HUES6 (cell line): ENCODE measurements at regions not wholly inside any gene's neighbourhood (a gene's known extent, or its start where the extent isn't known, plus 50 kb on each side); places are given as distances from the start of the nearest gene placed in this dataset.

Source experiments
- H3K27ac ChIP-seq: 2 replicates; pipeline ENCODE4 v1.7.0; 2013; ENCODE audit warnings: low read depth, mild to moderate bottlenecking, low read length, inconsistent platforms
- H3K27me3 ChIP-seq: 2 replicates; pipeline ENCODE4 v1.6.1; 2013; ENCODE audit warnings: low read length; ENCODE audit not compliant: control insufficient read depth, insufficient read depth
- H3K36me3 ChIP-seq: 2 replicates; pipeline ENCODE4 v1.6.1; 2013; ENCODE audit warnings: low read length; ENCODE audit not compliant: control insufficient read depth, insufficient read depth
- H3K4me1 ChIP-seq: 2 replicates; pipeline ENCODE4 v1.6.1; 2013; ENCODE audit warnings: low read length; ENCODE audit not compliant: control insufficient read depth, insufficient read depth
- H3K4me3 ChIP-seq: 2 replicates; pipeline ENCODE4 v1.5.1; 2013; ENCODE audit warnings: low read depth, low read length
- H3K9ac ChIP-seq: one replicate; pipeline ENCODE4 v1.6.1; 2013; ENCODE audit warnings: mild to moderate bottlenecking, low read length
- H3K9me3 ChIP-seq: 2 replicates; pipeline ENCODE4 v1.6.1; 2013; ENCODE audit warnings: low read depth, low read length; ENCODE audit not compliant: control insufficient read depth, insufficient read depth

- Histone ChIP-seq H3K27ac (no peak overlapping the region), H3K4me3 (no peak overlapping the region), H3K9me3 (no peaks in the 10 kb centered on the region), H3K27me3 (no peaks in the 10 kb centered on the region), H3K9ac (no peak overlapping the region), H3K4me1 (peaks cover 6% of the 10 kb centered on the region), H3K36me3 (no peaks in the 10 kb centered on the region)
These were observed 548.9 kb downstream of the IRX1 start for GRCh38 chr5:4144411-4145007.

GRCh38 chr5:4145511-4145910 lies 549.9 kb downstream of the IRX1 start:
- Histone ChIP-seq H3K9me3 (no peaks in the 10 kb centered on the region), H3K27me3 (no peaks in the 10 kb centered on the region), H3K9ac (no peak overlapping the region), H3K36me3 (no peaks in the 10 kb centered on the region), H3K4me3 (no peak overlapping the region), H3K27ac (no peak overlapping the region), H3K4me1 (peaks cover 6% of the 10 kb centered on the region)

GRCh38 chr5:4148009-4148408 lies 552.4 kb downstream of the IRX1 start:
- no peaks in the 10 kb centered on the region for H3K9me3 ChIP-seq
- H3K9ac ChIP-seq = no peak overlapping the region
- no peaks in the 10 kb centered on the region; the same call in 1 of the 2 replicates for H3K4me1 ChIP-seq
- no peaks in the 10 kb centered on the region for H3K27me3 ChIP-seq
- H3K4me3 ChIP-seq = no peak overlapping the region
- no peak overlapping the region for H3K27ac ChIP-seq
- no peaks in the 10 kb centered on the region for H3K36me3 ChIP-seq

- Histone ChIP-seq H3K36me3 (no peaks in the 10 kb centered on the region), H3K4me1 (no peaks in the 10 kb centered on the region; the same call in 1 of the 2 replicates), H3K27ac (no peak overlapping the region), H3K9me3 (peaks cover 9% of the 10 kb centered on the region; the same call in 1 of the 2 replicates), H3K4me3 (no peak overlapping the region), H3K9ac (no peak overlapping the region), H3K27me3 (no peaks in the 10 kb centered on the region)
These were observed 554.4 kb downstream of the IRX1 start for GRCh38 chr5:4150067-4150466.

- Histone ChIP-seq H3K27ac (no peak overlapping the region), H3K4me1 (no peaks in the 10 kb centered on the region), H3K4me3 (no peak overlapping the region), H3K9me3 (peaks cover 9% of the 10 kb centered on the region; the same call in 1 of the 2 replicates), H3K27me3 (no peaks in the 10 kb centered on the region), H3K36me3 (no peaks in the 10 kb centered on the region), H3K9ac (no peak overlapping the region)
These were observed 560.5 kb downstream of the IRX1 start for GRCh38 chr5:4156153-4156552.

- Histone ChIP-seq H3K9ac (no peak overlapping the region), H3K9me3 (peaks cover 9% of the 10 kb centered on the region; the same call in 1 of the 2 replicates), H3K4me1 (no peaks in the 10 kb centered on the region), H3K27me3 (no peaks in the 10 kb centered on the region), H3K36me3 (no peaks in the 10 kb centered on the region), H3K27ac (no peak overlapping the region), H3K4me3 (no peak overlapping the region)
These were observed 561.3 kb downstream of the IRX1 start for GRCh38 chr5:4156889-4157288.

- H3K36me3 ChIP-seq = no peaks in the 10 kb centered on the region
- H3K9ac ChIP-seq = no peak overlapping the region
- no peaks in the 10 kb centered on the region for H3K27me3 ChIP-seq
- H3K9me3 ChIP-seq = peaks cover 9% of the 10 kb centered on the region; the same call in 1 of the 2 replicates
- no peaks in the 10 kb centered on the region for H3K4me1 ChIP-seq
- no peak overlapping the region for H3K4me3 ChIP-seq
- H3K27ac ChIP-seq = no peak overlapping the region
These were observed 563.3 kb downstream of the IRX1 start for GRCh38 chr5:4158750-4159447.

- Histone ChIP-seq H3K27ac (no peak overlapping the region), H3K9ac (no peak overlapping the region), H3K4me1 (no peaks in the 10 kb centered on the region), H3K36me3 (no peaks in the 10 kb centered on the region), H3K27me3 (no peaks in the 10 kb centered on the region), H3K9me3 (0 out of 2 replicates have a peak, but pooled peaks cover 3% of the 10 kb centered on the region), H3K4me3 (no peak overlapping the region)
These were observed 564.0 kb downstream of the IRX1 start for GRCh38 chr5:4159681-4160080.

- Histone ChIP-seq H3K9ac (no peak overlapping the region), H3K27ac (no peak overlapping the region), H3K36me3 (no peaks in the 10 kb centered on the region), H3K27me3 (no peaks in the 10 kb centered on the region), H3K9me3 (no peaks in the 10 kb centered on the region), H3K4me1 (no peaks in the 10 kb centered on the region), H3K4me3 (no peak overlapping the region)
These were observed 568.5 kb downstream of the IRX1 start for GRCh38 chr5:4164167-4164566.

- no peaks in the 10 kb centered on the region for H3K27me3 ChIP-seq
- no peak overlapping the region for H3K27ac ChIP-seq
- no peak overlapping the region for H3K9ac ChIP-seq
- H3K36me3 ChIP-seq = no peaks in the 10 kb centered on the region
- no peak overlapping the region for H3K4me3 ChIP-seq
- peaks cover 16% of the 10 kb centered on the region for H3K9me3 ChIP-seq
- H3K4me1 ChIP-seq = no peaks in the 10 kb centered on the region
These were observed 585.1 kb downstream of the IRX1 start for GRCh38 chr5:4180703-4181102.

- Histone ChIP-seq H3K4me1 (no peaks in the 10 kb centered on the region), H3K4me3 (no peak overlapping the region), H3K36me3 (no peaks in the 10 kb centered on the region), H3K9me3 (peaks cover 16% of the 10 kb centered on the region), H3K9ac (no peak overlapping the region), H3K27me3 (no peaks in the 10 kb centered on the region), H3K27ac (no peak overlapping the region)
These were observed 586.5 kb downstream of the IRX1 start for GRCh38 chr5:4182144-4182543.
